Retina (tissue), 1 donor: ENCODE measurements at regions not wholly inside any gene's neighbourhood (a gene's known extent, or its start where the extent isn't known, plus 50 kb on each side); places are given as distances from the start of the nearest gene placed in this dataset.
"Not testable (repeated sequence)": the region's sequence is repeated elsewhere in the genome, so short reads cannot be mapped to it uniquely, and the experiment has no call there.

Source experiments
- DNase-seq: peaks from one replicate; pipeline ENCODE4 v3.0.0-alpha.2; 2016

DNA sequence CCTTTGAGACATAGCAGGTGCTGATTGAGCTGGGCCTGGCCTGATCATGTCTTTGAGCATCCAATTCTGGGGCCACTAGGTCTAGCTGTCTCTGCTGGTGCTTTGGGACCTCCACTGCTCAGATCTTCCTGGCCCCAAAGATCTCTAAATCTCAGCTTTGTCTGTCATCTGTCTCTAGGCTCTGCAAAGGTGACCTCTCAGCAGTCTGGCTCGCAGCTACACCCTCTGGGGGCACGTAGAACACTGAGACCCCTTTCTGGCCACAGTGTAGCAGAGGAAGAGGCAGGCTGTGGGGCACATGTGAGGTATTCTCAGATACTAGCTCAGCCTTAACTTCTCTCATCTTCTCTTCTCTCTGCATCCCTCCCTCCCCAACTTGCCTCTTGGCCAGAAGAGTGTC lies 298.1 kb upstream of the PLGLB1 start:
- DNase-seq = not testable (repeated sequence)

DNA sequence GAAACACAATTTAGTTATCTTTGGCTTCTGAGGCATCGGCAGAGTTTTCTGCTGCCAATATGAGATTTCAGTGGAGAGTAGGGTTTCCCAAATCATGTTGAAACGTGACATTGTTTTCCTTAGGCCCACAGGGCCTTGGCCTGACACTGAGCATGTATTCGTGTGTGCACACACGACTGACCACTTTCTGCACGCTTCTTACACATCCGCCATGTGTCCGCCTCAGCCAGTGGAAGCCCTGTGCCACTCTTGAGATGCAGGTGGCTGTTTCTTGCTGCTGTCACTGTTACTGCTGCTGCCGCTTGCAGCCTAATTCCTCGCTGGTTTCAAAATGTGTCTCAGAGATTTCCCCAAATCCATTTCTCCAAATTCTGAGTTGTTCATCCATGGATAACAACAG lies 299.6 kb upstream of the PLGLB1 start:
- not testable (repeated sequence) for DNase-seq

DNA sequence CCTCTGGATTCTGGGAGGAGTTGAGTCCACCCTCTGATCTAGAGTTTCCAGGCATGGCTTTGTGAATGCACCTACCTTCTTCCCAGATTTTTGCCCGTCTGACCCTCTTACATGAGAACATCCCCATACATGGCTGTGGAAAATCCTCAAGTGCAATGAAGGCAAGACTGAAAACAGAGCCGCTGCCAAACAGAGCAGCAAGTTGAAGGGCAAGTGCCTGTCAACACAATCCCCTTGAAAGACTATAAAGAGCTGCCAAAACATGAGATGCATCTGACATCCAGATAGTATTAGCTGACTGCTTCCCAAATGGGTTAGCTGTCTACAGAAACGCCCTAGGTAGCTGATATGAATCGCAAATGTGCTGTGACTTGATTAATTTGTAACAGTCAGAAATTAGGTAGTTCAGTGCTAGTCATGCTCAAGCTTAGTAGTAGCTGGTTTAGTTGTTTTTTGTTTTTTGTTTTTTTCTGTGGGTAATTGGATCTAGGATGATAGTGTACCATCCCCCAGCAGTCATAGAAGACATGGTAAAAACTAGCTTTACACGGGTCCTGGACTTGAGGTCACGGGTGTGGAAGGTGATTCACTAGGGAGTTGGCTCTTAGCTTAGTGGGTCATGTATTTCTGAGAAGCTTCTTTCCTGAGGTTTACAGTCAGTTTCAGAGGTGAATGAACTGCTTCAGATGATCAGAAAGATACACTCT lies 302.8 kb upstream of the PLGLB1 start:
- DNase-seq = not testable (repeated sequence)

DNA sequence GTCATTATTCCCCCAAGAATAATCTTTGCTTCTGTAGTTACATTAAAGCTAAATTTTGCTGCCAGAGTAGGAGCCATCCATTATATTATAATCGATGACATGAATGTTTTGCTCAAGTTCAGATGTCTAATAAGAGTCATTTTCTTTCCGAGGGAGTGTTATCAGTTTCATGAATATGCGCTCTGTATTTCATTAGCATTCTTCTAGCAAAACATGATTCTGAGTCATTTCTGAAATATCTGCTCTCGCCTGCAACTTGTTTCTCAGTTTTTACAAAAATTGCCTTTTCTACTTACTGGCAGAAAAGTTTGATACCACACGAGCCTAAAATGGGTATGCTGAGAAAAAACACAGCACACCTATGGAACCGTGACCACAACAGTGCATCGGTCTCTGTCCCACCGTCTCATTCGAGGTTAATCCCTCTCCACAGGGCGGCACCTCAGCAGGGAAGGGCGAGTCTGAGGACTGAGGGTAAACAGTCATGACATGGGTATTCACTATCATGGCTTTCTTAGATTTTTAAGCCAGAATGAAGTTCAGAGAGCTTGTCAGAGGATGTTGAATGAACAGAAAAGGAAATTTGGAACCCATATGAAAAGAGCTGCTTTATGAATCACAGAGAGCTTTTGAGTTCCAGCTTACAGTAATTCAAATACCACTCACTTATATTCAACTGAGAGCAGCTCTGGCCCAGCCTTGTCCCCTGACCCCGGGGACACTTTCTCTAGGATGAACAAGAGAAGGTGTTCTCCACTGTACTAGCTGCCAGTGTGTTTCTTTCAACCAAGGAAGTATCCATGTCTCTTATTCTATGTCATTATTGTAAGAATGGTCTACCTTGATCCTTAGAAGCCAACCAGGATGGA lies 303.6 kb upstream of the PLGLB1 start:
- not testable (repeated sequence) for DNase-seq

DNA sequence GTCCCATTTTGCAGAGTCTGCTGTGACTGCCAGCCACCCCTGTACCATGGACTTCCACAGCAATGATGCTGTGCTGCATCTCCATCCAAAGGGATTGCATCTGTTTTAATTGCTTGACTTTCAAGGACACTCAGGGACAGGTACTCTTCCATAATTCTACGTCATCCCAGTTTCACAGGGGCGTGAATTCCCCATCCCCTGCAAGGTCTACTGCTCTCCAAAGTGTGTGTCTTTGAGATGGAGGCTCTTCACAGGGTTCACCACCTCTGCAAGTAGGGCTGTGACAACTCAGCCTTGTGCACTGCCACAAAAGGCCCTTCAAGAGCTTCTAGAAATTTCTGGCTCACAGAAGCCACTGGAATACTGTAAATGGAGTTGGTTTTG lies 304.3 kb upstream of the PLGLB1 start:
- DNase-seq = not testable (repeated sequence)

DNA sequence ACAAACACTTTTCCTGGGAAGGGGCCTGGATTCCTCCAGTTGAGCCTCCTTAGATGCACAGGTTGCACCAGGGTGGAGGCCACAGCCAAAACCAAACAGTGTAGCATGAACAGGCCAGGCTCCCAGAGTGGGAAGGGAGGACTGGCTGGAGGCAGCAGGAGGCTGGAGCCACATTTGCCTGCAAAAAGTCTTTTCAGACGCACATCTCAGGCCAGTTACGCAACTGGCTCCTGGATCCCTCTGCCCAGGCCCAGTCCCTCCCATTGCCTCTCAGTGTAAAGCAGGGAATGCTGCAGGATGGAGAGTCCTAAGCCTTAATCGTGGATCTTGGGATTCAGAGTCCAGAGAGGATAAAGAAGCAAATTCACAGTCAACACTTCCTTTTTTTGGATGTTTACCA lies 305.1 kb upstream of the PLGLB1 start:
- DNase-seq = not testable (repeated sequence)

DNA sequence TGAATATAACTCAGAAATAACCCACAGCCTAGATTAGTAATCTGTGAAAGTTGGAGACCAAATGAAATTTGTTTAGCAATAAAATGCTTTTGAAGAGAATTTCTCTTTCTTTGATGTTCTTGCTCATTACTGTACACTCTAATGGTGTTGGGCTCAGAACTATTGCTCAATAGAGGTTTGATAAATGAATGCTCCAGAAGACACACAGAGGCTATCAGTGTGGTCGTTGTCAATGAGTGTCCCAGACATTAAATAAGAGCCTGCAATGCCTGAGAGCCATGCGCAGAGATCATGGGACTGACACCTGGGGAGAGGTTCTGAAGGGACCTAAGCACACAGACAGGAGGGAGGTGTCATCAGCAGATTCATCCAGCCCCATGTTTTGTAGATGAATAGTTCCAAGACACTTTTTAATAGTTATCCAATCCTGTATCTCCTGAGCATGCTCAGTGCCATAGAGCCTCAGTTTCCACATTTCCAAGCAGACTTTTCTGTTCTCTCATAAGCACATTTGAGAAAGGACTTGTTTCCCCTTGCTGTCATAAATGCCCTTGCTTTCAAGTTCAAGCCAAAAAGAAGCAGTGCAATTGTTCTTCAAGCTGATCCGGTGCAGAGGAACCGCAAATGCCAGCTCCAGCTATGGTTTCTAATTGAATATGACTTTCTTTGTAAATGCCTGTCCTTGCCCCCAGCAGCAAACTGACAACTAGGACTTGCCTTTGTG lies 306.2 kb upstream of the PLGLB1 start:
- DNase-seq = not testable (repeated sequence)

DNA sequence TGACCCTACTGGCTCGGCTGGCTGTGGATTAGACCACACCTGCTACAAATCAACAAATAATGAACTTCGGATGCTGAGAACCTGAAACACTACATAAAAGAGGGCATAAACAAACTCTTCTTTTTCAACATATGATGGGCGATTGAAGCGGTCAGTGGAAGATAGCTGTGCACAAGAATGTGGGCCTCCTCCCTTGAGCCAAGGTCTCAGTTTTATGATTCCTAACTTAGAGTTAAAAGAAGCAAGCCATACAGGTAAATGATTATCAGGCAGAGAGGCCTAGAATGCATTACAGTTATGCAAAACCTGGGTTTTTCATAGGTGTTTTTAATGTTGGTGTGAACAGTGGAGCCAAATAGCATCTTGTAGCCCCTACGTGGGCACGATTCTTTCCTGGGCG lies 307.9 kb upstream of the PLGLB1 start:
- DNase-seq = not testable (repeated sequence)

DNA sequence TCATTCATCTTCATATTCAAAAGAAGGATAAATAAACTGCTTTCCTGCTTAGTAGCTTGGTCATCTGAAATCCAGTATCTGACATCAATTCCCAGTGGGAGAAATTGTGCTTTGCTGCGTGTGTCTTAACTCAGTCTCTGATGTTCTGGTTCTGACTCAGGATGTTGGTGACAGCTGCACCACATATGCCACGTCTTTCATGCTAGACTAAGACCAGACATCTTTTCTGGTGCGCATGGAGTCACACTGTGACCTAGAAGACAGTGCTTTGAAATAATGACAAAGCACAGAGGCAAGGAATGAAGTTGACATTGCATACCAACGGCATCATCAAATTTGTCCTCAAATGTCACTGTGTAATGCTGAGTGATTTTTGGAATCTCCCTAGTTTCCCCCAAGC lies 308.8 kb upstream of the PLGLB1 start:
- not testable (repeated sequence) for DNase-seq

DNA sequence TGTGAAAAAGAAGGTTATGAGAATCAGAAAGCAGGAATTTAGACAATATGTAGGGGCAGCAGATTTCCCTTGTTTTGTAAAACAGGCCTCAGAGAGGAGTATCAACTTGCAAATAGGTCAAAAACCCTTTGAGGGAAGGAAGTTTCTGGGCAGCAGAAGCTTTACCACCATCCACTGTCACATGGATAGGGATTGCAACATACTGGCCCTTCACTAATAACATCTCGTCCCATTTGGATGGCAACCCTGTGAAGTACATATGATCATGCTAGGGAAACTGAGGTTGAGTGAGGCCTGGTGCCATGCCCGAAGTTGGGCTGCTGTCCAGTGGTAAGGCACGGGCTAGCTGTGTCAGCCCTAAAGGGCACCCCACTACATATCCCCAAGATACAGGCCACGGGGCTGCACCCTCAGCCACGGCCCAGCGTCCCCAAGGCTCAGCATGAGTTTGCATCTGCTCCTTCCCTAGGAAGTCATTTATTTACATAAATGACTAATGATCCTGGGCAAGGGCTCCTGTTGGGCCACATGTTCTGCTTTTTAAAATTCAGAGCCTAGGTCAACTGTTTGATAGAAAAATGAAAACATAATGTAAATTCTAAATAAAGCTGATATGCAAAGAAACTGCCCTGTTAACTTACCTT lies 310.4 kb upstream of the PLGLB1 start:
- DNase-seq = not testable (repeated sequence)

DNA sequence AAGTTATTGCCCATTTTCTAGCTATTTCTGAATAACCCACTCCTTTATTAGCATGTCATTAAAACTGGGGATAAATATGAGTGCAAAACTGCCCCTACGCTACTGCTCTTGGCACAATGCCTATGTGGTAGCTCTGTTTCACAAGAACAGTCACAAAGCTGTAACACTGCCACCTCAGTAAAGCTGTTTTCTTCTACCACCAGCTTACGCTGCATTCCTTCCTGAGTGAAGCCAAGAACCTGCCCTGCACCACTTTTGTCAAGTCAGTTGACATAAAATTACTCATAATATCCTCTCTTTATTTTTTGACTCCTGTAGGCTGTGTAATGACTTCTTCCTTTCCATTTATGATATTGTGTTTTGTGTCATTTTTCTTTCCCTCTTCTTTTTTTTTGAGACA lies 313.2 kb upstream of the PLGLB1 start:
- DNase-seq = not testable (repeated sequence)

DNA sequence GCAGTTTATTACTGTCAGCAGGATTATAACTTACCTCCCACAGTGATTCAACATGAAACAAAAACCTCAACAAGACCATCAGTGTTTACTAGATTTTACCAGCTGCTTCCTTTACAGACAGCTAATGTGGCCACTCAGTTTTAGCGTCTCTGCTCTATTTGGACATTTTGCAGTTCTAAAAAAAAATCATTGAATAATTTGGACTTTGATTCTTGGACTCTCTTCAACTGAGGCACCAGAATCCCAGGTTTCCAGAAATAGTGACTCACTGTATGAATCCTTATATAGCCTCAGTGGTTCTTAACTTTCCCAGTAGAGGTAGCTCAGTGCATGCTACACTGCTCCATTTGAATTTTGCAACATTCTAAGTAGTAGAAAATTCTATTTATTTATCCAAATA lies 317.4 kb upstream of the PLGLB1 start:
- not testable (repeated sequence) for DNase-seq

DNA sequence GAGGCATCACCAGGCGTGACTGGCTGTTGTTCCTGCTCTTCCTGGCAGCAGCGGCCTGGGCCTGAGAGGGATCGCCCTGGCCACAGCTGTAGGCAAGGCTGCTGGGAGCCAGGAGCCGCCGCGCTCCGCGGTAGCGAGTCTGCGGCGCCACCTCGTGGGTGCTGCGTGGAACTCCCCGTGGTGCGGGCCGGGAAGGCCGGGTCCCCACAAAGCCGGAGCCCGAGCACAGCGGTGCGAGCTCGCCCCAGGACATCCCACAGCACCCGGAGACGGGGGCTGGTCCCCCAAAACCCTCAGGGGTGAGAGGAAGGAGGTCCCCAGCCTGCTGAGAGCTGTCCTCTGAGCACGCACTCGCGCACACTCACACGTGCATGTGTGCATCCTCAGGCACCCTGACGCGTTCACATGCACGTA lies 320.0 kb upstream of the PLGLB1 start:
- DNase-seq = peak; percentile 71

DNA sequence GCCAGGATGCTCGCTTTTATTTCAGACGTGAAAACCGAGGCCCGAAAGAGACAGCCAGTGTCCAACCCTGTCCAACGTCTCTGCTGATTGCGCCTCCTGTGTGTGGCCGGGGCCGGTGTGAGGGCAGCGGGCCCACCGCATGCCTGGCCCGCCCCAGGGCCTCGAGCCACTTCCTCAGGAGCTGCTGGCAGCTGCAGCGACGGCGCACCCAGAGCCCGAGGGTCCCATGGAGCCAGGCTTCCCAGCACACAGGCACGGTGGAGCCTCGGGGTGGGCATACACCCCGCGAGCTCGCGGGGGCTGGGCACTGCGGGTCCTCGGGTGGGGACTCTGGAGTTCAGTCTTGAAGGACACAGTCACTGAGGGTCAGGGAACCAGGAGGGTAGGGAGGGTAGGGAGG lies 320.5 kb upstream of the PLGLB1 start:
- not testable (repeated sequence) for DNase-seq

DNA sequence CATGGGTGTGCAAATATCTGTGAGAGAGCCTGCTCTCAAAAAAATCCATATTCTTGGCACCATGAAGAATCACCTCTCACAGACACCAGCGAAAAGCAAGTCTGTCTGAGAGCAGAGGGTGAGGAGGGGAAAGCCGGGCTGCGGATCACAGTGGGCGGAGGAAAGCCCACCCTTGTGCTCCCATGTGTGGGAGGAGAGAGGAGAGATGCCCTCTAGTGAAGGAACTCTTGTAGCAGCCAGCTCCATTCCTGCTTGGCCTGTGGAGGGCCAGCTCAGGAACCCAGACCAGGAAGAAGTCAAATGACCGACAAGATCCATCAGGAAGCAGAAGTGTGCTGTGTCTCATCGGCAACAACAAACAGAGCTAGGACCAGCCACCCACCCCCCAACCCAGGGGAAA lies 321.7 kb upstream of the PLGLB1 start:
- not testable (repeated sequence) for DNase-seq

DNA sequence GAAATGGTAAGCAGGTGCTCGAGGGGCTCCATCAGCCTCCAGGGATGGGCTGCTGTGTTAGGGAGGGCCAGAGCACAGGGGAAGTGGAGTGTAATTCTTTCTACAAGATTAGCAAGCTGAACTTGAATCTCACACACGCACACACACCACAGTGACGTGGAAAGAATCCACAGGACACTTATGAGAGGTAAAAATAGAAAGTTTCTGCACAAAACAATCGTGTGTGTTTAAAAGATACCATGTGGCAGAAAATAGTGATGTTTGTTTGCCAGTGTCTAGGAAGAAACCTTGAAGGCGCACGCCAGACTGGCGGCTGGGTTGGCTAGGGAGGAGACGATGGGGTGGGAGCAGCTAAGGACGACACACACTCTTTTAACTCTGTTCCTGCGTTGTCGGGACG lies 323.6 kb upstream of the PLGLB1 start:
- DNase-seq = not testable (repeated sequence)

DNA sequence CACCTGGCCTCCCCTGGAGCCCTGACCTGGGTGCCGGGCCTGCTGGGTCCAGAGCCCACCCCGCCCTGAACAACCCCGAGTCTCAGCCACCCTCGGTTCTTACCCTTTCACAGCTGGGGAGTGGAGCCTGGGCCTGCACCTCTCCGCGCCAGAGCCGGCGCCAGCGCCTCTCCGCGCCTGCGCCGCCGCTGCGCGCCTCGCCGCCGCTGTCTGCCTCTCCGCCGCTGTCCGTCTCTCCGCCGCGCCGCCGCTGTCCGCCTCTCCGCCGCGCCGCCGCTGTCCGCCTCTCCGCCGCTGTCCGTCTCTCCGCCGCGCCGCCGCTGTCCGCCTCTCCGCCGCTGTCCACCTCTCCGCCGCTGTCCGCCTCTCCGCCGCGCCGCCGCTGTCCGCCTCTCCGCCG lies 326.9 kb upstream of the PLGLB1 start:
- DNase-seq = not testable (repeated sequence)

DNA sequence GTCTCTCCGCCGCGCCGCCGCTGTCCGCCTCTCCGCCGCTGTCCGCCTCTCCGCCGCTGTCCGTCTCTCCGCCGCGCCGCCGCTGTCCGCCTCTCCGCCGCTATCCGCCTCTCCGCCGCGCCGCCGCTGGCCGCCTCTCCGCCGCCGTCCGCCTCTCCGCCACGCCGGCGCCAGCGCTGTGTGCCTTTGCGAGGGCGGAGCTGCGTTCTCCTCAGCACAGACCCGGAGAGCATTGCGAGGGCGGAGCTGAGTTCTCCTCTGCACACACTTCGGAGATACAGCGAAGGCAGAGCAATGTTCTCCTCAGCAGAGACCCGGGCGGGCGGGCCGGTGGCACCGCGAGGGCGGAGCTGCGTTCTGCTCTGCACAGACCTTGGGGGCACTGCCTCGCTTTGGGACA lies 327.4 kb upstream of the PLGLB1 start:
- DNase-seq = not testable (repeated sequence)

DNA sequence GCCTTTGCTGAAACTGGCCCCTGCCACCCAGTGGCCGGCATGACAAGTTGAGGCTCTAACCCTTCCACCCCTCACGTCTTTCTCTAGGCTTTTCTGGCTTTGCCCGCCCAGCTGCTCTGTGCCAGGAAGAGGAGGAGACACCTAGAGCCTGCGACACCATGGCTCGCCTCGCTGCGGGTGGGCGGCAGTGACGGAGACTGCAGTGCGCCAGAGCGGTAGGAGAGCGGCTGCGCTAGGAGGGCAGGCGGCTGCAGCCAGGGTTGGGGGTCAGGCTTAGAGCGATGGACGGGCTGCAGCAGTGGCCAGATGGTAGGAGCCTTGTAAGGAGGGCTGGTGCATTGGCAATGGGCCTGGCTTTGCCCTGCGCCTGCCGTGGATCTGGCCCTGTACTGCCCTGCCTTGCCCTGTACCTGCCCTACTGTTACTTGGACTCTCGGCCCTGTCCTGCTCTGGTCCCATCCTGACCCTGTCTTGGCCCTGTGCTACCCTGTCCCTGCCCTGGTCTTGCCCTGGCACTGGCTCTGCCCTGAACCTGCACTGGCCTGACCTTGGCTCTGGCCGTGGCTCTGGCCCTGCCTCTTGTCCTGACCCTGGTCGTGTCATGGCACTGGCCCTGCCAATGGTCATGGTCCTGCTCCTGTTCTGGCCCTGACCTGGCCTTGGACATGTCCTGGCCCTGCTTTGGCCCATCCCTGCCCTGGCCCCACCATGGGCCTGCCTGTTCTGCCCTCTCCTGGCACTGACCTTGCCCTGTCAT lies 330.7 kb upstream of the PLGLB1 start:
- DNase-seq = not testable (repeated sequence)

DNA sequence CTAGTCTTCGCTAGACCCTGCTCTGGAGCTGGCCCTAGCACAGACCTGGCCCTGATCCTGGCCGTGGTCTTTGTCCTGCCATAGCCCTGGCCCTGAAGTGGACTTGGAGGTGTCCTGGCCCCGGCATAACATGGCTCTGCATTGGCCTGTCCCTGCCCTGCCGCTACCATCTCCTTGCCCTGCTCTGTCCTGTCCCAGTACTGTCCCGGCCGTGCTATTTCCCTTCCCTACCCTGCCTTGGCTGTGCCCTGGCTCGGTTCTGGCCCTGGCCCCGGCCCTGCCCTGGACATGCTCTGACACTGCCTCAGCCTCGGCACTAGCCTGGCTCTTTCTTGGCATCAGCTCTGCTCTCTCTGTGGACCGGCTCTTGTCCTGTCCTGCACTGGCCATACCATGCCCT lies 331.8 kb upstream of the PLGLB1 start:
- not testable (repeated sequence) for DNase-seq

DNA sequence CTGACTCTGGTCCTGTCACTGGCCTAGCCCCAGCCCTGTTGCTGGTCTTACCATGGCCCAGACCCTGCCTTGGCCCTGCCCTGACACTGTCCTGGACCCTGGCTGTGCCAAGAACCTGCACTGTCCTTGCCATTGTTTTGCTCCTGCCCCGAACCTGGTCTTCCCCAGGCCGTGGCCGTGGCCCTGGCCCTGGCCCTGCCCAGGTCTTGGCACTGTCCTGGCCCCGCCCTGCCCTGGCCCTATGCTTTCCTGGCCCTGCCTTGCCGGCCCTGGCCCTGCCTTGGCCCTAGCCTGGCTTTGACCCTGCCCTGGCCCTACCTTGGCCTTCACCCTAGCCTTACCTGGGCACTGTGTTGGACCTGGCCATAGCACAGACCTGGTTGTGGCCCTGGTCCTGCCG lies 332.5 kb upstream of the PLGLB1 start:
- DNase-seq = not testable (repeated sequence)

DNA sequence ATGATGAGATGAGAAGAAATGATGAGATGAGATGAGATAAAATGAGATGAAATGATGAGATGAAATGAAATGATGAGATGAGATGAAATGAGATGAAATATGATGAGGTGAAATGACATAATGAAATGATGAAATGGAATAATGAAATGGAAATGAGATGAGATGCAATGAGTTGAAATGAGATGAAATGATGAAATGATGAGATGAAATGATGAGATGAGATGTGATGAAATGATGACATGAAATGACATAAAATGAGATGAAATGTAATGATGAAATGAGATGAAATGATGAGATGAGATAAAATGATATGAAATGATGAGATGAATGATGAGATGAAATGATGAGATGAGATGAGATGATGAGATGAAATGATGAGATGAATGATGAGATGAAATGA lies 338.6 kb upstream of the PLGLB1 start:
- DNase-seq = not testable (repeated sequence)
